HCT116 (cell line): ENCODE measurements at regions not wholly inside any gene's neighbourhood (a gene's known extent, or its start where the extent isn't known, plus 50 kb on each side); places are given as distances from the start of the nearest gene placed in this dataset.

ENCODE experiments used
- ATAC-seq: fragments of 200-7000 bp; cut with Tn5 transposase; 2 replicates; pipeline ENCODE4 v1.9.1; 2020; ENCODE audit warnings: mild to moderate bottlenecking, moderate library complexity
- BruUV-seq: library from RNA; stranded (reverse); fragments of 400-500 nt; replicated peaks from 2 replicates; lab custom pipeline; 2021; lab: Mats Ljungman, UMichigan
- CTCF ChIA-PET: fragments of 300-600 bp; sonication (Branson Sonifier 250); formaldehyde crosslinking; loops from one replicate; lab custom pipeline; 2021; ENCODE audit warnings: antibody characterized with exemption; lab: Charles Lee
- POLR2A ChIA-PET: fragments of 300-600, 350-600 bp; sonication (Branson Sonifier 250); formaldehyde crosslinking; loops from one replicate; lab custom pipeline; 2021; ENCODE audit warnings: antibody characterized with exemption; lab: Charles Lee
- RAD21 ChIA-PET, 2 experiments: fragments of 300-600 bp; sonication (Branson Sonifier 250); formaldehyde crosslinking; loops; one replicate each; lab custom pipeline; 2023; ENCODE audit warnings: low total read pairs in 2 of 2; ENCODE audit not compliant: uncharacterized antibody in 2 of 2, unreplicated experiment in 2 of 2, low non-redundant PET in 1 of 2; lab: Charles Lee
- DNase-seq: peaks from one replicate; pipeline ENCODE4 v3.0.0-alpha.2; 2010; ENCODE audit warnings: low read depth, low spot score
- H2AFZ ChIP-seq: fragments of 200-600 bp; shearing (Covaris generic), sonication (generic); 2 replicates; pipeline ENCODE4 v1.6.1; 2017; ENCODE audit warnings: low read depth, mixed run types, mixed read lengths, antibody characterized with exemption, low read length; ENCODE audit not compliant: poor library complexity, severe bottlenecking
- H3K27ac ChIP-seq: 2 replicates; pipeline ENCODE4 v1.5.1; 2012; ENCODE audit warnings: low read depth, low read length
- H3K27me3 ChIP-seq: fragments of 200-600 bp; sonication (generic); 2 replicates; pipeline ENCODE4 v1.6.1; 2016; ENCODE audit warnings: mixed run types, low read length, mixed read lengths; ENCODE audit not compliant: insufficient read depth
- H3K36me3 ChIP-seq, 2 experiments: fragments of 200-500 bp in 1 of 2; fragments of 200-600 bp in 1 of 2; sonication (Bioruptor generic) in 1 of 2; sonication (generic) in 1 of 2; 2 replicates each; pipeline versions ENCODE4 v1.5.1 to v1.6.1; 2014 to 2016; ENCODE audit warnings: low read length in 2 of 2, inconsistent platforms in 1 of 2, mixed read lengths in 1 of 2, mixed run types in 1 of 2; ENCODE audit not compliant: insufficient read depth in 2 of 2, control insufficient read depth in 1 of 2
- H3K4me1 ChIP-seq, 2 experiments: fragments of 200-600 bp in 1 of 2; sonication (generic) in 1 of 2; 2 replicates each; pipeline versions ENCODE4 v1.5.1 to v1.6.1; 2012 to 2017; ENCODE audit warnings: low read length in 2 of 2, inconsistent platforms in 1 of 2, mild to moderate bottlenecking in 1 of 2, mixed read lengths in 1 of 2, mixed run types in 1 of 2, moderate library complexity in 1 of 2; ENCODE audit not compliant: insufficient read depth in 2 of 2, control insufficient read depth in 1 of 2
- H3K4me2 ChIP-seq: fragments of 200-600 bp; sonication (generic); 2 replicates; pipeline ENCODE4 v1.6.1; 2017; ENCODE audit warnings: mixed run types, low read length, mixed read lengths
- H3K4me3 ChIP-seq, 2 experiments: fragments of 200-600 bp in 1 of 2; sonication (generic) in 1 of 2; replicated peaks in 1 of 2; 2 replicates each; pipeline ENCODE4 v1.5.1; 2011 to 2016; ENCODE audit warnings: low read length in 2 of 2, control low read depth in 1 of 2, low read depth in 1 of 2, mild to moderate bottlenecking in 1 of 2, mixed read lengths in 1 of 2, mixed run types in 1 of 2
- H3K79me2 ChIP-seq: fragments of 200-600 bp; sonication (generic); 2 replicates; pipeline ENCODE4 v1.6.1; 2017; ENCODE audit warnings: mild to moderate bottlenecking, mixed run types, low read length, moderate library complexity, mixed read lengths; ENCODE audit not compliant: insufficient read depth
- H3K9ac ChIP-seq: fragments of 200-600 bp; sonication (generic); 2 replicates; pipeline ENCODE4 v1.6.1; 2016; ENCODE audit warnings: low read length, mixed read lengths
- H3K9me2 ChIP-seq: fragments of 200-600 bp; sonication (generic), shearing (Covaris generic); 2 replicates; pipeline ENCODE4 v1.6.1; 2017; ENCODE audit warnings: mixed run types, mild to moderate bottlenecking, moderate library complexity; ENCODE audit not compliant: insufficient read depth
- H3K9me3 ChIP-seq, 2 experiments: fragments of 200-500 bp in 1 of 2; fragments of 200-600 bp in 1 of 2; sonication (Bioruptor generic) in 1 of 2; sonication (generic) in 1 of 2; 2 replicates each; pipeline ENCODE4 v1.6.1; 2014 to 2017; ENCODE audit warnings: low read length in 2 of 2, mixed read lengths in 2 of 2, inconsistent platforms in 1 of 2, low read depth in 1 of 2, mild to moderate bottlenecking in 1 of 2, mixed run types in 1 of 2, moderate library complexity in 1 of 2; ENCODE audit not compliant: control insufficient read depth in 1 of 2, insufficient read depth in 1 of 2
- H4K20me1 ChIP-seq: fragments of 200-600 bp; sonication (generic), shearing (Covaris generic); 2 replicates; pipeline ENCODE4 v1.6.1; 2017; ENCODE audit warnings: mixed run types, mild to moderate bottlenecking, moderate library complexity; ENCODE audit not compliant: insufficient read depth
- ATF3 ChIP-seq: IDR thresholded peaks from 2 replicates; pipeline ENCODE4 v1.6.1; 2012
- CBX3 ChIP-seq: IDR thresholded peaks from 2 replicates; pipeline ENCODE4 v1.6.1; 2012; ENCODE audit warnings: low read depth
- EGR1 ChIP-seq: IDR thresholded peaks from 2 replicates; pipeline ENCODE4 v1.6.1; 2012; ENCODE audit warnings: low read depth
- MAX ChIP-seq: IDR thresholded peaks from 2 replicates; pipeline ENCODE4 v1.6.1; 2012
- POLR2A ChIP-seq: IDR thresholded peaks from 2 replicates; pipeline ENCODE4 v1.7.0; 2011; ENCODE audit warnings: borderline replicate concordance; ENCODE audit not compliant: insufficient read depth, insufficient read length; ENCODE audit errors: extremely low read depth
- POLR2AphosphoS5 ChIP-seq: IDR thresholded peaks from 2 replicates; pipeline ENCODE4 v1.6.1; 2011; ENCODE audit warnings: mild to moderate bottlenecking, low read depth, low read length, moderate library complexity
- RAD21 ChIP-seq: IDR thresholded peaks from 2 replicates; pipeline ENCODE4 v1.6.1; 2012; ENCODE audit warnings: low read depth, mild to moderate bottlenecking
- REST ChIP-seq: IDR thresholded peaks from 2 replicates; pipeline ENCODE4 v1.6.1; 2012; ENCODE audit warnings: low read depth
- SRF ChIP-seq: IDR thresholded peaks from 2 replicates; pipeline ENCODE4 v1.6.1; 2012; ENCODE audit warnings: low read depth
- TCF7L2 ChIP-seq: IDR thresholded peaks from 2 replicates; pipeline ENCODE4 v1.7.0; 2011; ENCODE audit warnings: borderline replicate concordance, inconsistent platforms; ENCODE audit not compliant: insufficient read depth, insufficient read length; ENCODE audit errors: extremely low read depth
- YY1 ChIP-seq: IDR thresholded peaks from 2 replicates; pipeline ENCODE4 v1.6.1; 2011; ENCODE audit warnings: low read length, low read depth, moderate library complexity, mild to moderate bottlenecking; ENCODE audit not compliant: insufficient replicate concordance; ENCODE audit errors: extremely low read depth
- ZBTB33 ChIP-seq: IDR thresholded peaks from 2 replicates; pipeline ENCODE4 v1.6.1; 2011; ENCODE audit warnings: mild to moderate bottlenecking, low read length, moderate library complexity; ENCODE audit not compliant: insufficient replicate concordance; ENCODE audit errors: extremely low read depth
- intact Hi-C: fragments of 100-400 bp; cut with micrococcal nuclease; formaldehyde crosslinking; loops from 2 replicates; pipeline ENCODE4 v1.10.0; 2022

- no peak overlapping the region for H3K4me2 ChIP-seq
- no TSS peak for BruUV-seq
- H3K9me2 ChIP-seq: no peaks in the 10 kb centered on the region
- ATAC-seq (no peak), DNase-seq (no peak)
- intact Hi-C loops: no loop called here
- H3K36me3 ChIP-seq: no peaks in the 10 kb centered on the region
- H3K4me1 ChIP-seq: no peaks in the 10 kb centered on the region
- H3K9ac ChIP-seq: no peak overlapping the region
- no peaks in the 10 kb centered on the region for H4K20me1 ChIP-seq
- CTCF ChIA-PET: no interaction called here
- POLR2A ChIA-PET: no interaction called here
- RAD21 ChIA-PET: no interaction called here
- no peak overlapping the region for H3K4me3 ChIP-seq
- H2AFZ ChIP-seq: no peak overlapping the region
- no peaks in the 10 kb centered on the region for H3K27me3 ChIP-seq
- H3K9me3 ChIP-seq: peaks cover 0 to 9% of the 10 kb centered on the region in 2 experiments; a peak in 2 of 4 replicates
- H3K79me2 ChIP-seq: no peaks in the 10 kb centered on the region
- TF ChIP-seq ZBTB33: no peak
- no peak for TF ChIP-seq POLR2AphosphoS5
- no peak for TF ChIP-seq TCF7L2
- TF ChIP-seq RAD21: no peak
- TF ChIP-seq POLR2A: no peak
- no peak for TF ChIP-seq EGR1
- no peak for TF ChIP-seq MAX
- TF ChIP-seq CBX3: no peak
- TF ChIP-seq REST: no peak
- TF ChIP-seq YY1: no peak
- TF ChIP-seq ATF3: no peak
- no peak for TF ChIP-seq SRF
- no peak overlapping the region for H3K27ac ChIP-seq
Observed at GRCh38 chr18:34292594-34292993, 67.9 kb upstream of the NOL4 start.
